GM20000 (cell line): ENCODE measurements at regions not wholly inside any gene's neighbourhood (a gene's known extent, or its start where the extent isn't known, plus 50 kb on each side); places are given as distances from the start of the nearest gene placed in this dataset.

ENCODE experiments used
- DNase-seq: peaks from one replicate; pipeline ENCODE4 v3.0.0; 2012; ENCODE audit warnings: low spot score
- TF ChIP-seq, protein P1 (sequence below): IDR thresholded peaks from 2 replicates; pipeline ENCODE4 v1.5.1; 2012; ENCODE audit warnings: mild to moderate bottlenecking, control low read depth; ENCODE audit errors: extremely low read depth, missing control alignments

GRCh38 chr5:14066326-14066725 is 76.8 kb upstream of the TRIO start:
- TF ChIP-seq, protein P1, sequence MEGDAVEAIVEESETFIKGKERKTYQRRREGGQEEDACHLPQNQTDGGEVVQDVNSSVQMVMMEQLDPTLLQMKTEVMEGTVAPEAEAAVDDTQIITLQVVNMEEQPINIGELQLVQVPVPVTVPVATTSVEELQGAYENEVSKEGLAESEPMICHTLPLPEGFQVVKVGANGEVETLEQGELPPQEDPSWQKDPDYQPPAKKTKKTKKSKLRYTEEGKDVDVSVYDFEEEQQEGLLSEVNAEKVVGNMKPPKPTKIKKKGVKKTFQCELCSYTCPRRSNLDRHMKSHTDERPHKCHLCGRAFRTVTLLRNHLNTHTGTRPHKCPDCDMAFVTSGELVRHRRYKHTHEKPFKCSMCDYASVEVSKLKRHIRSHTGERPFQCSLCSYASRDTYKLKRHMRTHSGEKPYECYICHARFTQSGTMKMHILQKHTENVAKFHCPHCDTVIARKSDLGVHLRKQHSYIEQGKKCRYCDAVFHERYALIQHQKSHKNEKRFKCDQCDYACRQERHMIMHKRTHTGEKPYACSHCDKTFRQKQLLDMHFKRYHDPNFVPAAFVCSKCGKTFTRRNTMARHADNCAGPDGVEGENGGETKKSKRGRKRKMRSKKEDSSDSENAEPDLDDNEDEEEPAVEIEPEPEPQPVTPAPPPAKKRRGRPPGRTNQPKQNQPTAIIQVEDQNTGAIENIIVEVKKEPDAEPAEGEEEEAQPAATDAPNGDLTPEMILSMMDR: no peak
- DNase-seq: no peak

GRCh38 chr5:14064841-14065240 is 78.3 kb upstream of the TRIO start:
- DNase-seq: no peak
- TF ChIP-seq, protein P1: no peak

- TF ChIP-seq, protein P1: no peak
- no peak for DNase-seq
These were observed 79.5 kb upstream of the TRIO start for GRCh38 chr5:14063691-14064090.

- DNase-seq: no peak
- TF ChIP-seq, protein P1: no peak
These were observed 80.0 kb upstream of the TRIO start for GRCh38 chr5:14063138-14063537.

GRCh38 chr5:14062178-14062577 is 81.0 kb upstream of the TRIO start:
- no peak for DNase-seq
- TF ChIP-seq, protein P1: no peak

DNA sequence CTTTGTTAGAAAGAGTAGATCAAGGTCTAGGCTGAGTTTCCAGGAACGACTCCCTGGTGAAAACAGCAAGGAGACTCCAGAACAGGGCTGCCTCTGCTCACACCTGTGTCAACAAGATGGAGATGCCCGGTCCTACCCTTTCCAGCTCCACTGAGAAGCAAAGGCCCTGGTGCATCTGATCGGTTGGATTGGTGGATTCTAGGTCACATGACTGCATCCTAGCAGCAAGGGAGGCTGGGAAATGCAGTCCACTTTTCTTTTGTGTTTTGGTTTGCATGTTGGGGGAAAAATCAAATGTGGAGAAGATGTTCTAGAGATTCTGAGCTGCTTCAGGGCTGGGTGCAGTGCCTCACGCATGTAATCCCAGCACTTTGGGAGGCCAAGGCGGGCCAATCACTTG is 82.0 kb upstream of the TRIO start:
- TF ChIP-seq, protein P1: no peak
- DNase-seq: no peak

GRCh38 chr5:14060218-14060617 is 82.9 kb upstream of the TRIO start:
- DNase-seq: no peak

More at GRCh38 chr5:14060218-14060617, 82.9 kb upstream of the TRIO start:
- TF ChIP-seq, protein P1: no peak
